DND-41 (cell line): ENCODE measurements at regions not wholly inside any gene's neighbourhood (a gene's known extent, or its start where the extent isn't known, plus 50 kb on each side); places are given as distances from the start of the nearest gene placed in this dataset.

ENCODE experiments used
- ATAC-seq: fragments of 200-7000 bp; cut with Tn5 transposase; 3 replicates; pipeline ENCODE4 v1.9.1; 2021; ENCODE audit warnings: low read depth; ENCODE audit not compliant: insufficient read depth
- DNase-seq: peaks from one replicate; pipeline ENCODE4 v3.0.0-alpha.2; 2020
- H2AFZ ChIP-seq: 2 replicates; pipeline ENCODE4 v1.6.0; 2012; ENCODE audit warnings: low read depth, low read length
- H3K27ac ChIP-seq: 2 replicates; pipeline ENCODE4 v1.5.1; 2012; ENCODE audit warnings: low read length, inconsistent platforms
- H3K27me3 ChIP-seq: fragments of 200-600 bp; sonication (generic); 2 replicates; pipeline ENCODE4 v1.6.0; 2012; ENCODE audit warnings: low read length, mild to moderate bottlenecking, inconsistent platforms; ENCODE audit not compliant: insufficient read depth, poor library complexity
- H3K36me3 ChIP-seq: 2 replicates; pipeline ENCODE4 v1.5.1; 2012; ENCODE audit warnings: low read length, inconsistent platforms; ENCODE audit not compliant: insufficient read depth
- H3K4me1 ChIP-seq: 2 replicates; pipeline ENCODE4 v1.5.1; 2012; ENCODE audit warnings: mild to moderate bottlenecking, low read length; ENCODE audit not compliant: insufficient read depth
- H3K4me2 ChIP-seq: 2 replicates; pipeline ENCODE4 v1.6.0; 2012; ENCODE audit warnings: mild to moderate bottlenecking, moderate library complexity, low read length, inconsistent platforms; ENCODE audit not compliant: insufficient read depth
- H3K4me3 ChIP-seq, 2 experiments: fragments of 200-600 bp in 1 of 2; shearing (Covaris generic) in 1 of 2; 2 replicates each; pipeline ENCODE4 v1.5.1; 2012 to 2016; ENCODE audit warnings: inconsistent platforms in 2 of 2, low read length in 2 of 2, mild to moderate bottlenecking in 2 of 2, low read depth in 1 of 2, moderate library complexity in 1 of 2
- H3K79me2 ChIP-seq: 2 replicates; pipeline ENCODE4 v1.6.0; 2012; ENCODE audit warnings: low read length, inconsistent platforms; ENCODE audit not compliant: insufficient read depth
- H3K9ac ChIP-seq: 2 replicates; pipeline ENCODE4 v1.6.0; 2012; ENCODE audit warnings: low read depth, mild to moderate bottlenecking, inconsistent platforms, low read length, moderate library complexity
- H3K9me3 ChIP-seq: 2 replicates; pipeline ENCODE4 v1.5.1; 2012; ENCODE audit warnings: low read length, moderate library complexity, mild to moderate bottlenecking, inconsistent platforms; ENCODE audit not compliant: insufficient read depth, severe bottlenecking
- H4K20me1 ChIP-seq: 2 replicates; pipeline ENCODE4 v1.6.0; 2012; ENCODE audit warnings: low read length; ENCODE audit not compliant: insufficient read depth
- EZH2 ChIP-seq: IDR thresholded peaks from 3 replicates; pipeline ENCODE4 v1.6.1; 2012; ENCODE audit warnings: borderline replicate concordance, low read depth, mild to moderate bottlenecking, moderate library complexity, low read length, inconsistent platforms; ENCODE audit not compliant: severe bottlenecking
- TF ChIP-seq, protein P1 (sequence below): IDR thresholded peaks from 2 replicates; pipeline ENCODE4 v1.5.1; 2012; ENCODE audit warnings: borderline replicate concordance, low read length, moderate library complexity, mild to moderate bottlenecking; ENCODE audit not compliant: poor library complexity, severe bottlenecking; ENCODE audit errors: extremely low read depth

DNA sequence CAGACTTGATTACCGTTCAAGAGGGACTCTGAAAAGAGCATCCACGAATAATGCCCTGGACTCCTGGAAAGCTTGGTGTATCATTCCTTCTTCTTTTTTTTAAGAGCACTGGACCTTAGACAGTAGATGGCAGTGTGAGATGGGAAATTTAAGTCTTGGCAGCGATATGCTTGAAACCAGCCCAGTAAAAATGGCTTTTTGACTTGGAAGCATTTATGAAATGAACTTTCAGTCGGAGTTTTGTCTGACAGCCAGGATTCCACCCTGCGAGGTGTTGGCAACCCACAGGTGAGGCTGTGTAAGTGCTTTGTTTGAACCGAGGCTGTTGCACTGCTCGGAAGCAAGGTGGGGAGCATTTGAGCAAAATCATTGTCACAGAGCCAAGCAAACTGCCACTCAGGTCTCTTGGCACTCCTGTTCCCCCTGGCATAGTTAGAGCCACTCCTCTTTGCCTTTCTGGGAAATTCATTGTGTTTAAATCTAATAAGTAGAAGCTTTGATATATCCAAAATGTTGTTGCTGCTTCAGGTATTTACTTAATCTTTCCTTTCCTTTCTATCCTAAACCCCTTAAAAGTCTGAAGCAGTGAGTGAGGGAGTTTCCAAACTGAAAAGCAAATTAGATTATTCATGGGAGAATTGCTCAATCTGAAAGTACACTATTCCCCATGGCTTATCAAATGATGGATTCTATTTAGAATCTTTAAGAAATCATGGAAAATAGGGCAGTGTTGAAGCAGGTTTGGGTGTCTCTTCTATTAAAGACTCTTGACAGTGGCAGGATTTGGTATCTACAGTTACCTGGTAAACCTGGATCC is 272.8 kb upstream of the SLC35B3 start:
- Histone ChIP-seq H3K4me2 (no peak overlapping the region), H2AFZ (no peak overlapping the region), H3K79me2 (no peaks in the 10 kb centered on the region), H3K4me1 (no peaks in the 10 kb centered on the region), H3K9me3 (no peaks in the 10 kb centered on the region), H3K36me3 (no peaks in the 10 kb centered on the region), H3K27me3 (no peaks in the 10 kb centered on the region), H3K9ac (no peak overlapping the region), H3K4me3 (no peak overlapping the region), H3K27ac (no peak overlapping the region), H4K20me1 (no peaks in the 10 kb centered on the region)
- DNase-seq: no peak
- TF ChIP-seq, protein P1, sequence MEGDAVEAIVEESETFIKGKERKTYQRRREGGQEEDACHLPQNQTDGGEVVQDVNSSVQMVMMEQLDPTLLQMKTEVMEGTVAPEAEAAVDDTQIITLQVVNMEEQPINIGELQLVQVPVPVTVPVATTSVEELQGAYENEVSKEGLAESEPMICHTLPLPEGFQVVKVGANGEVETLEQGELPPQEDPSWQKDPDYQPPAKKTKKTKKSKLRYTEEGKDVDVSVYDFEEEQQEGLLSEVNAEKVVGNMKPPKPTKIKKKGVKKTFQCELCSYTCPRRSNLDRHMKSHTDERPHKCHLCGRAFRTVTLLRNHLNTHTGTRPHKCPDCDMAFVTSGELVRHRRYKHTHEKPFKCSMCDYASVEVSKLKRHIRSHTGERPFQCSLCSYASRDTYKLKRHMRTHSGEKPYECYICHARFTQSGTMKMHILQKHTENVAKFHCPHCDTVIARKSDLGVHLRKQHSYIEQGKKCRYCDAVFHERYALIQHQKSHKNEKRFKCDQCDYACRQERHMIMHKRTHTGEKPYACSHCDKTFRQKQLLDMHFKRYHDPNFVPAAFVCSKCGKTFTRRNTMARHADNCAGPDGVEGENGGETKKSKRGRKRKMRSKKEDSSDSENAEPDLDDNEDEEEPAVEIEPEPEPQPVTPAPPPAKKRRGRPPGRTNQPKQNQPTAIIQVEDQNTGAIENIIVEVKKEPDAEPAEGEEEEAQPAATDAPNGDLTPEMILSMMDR: peak; percentile 27
- no peak for TF ChIP-seq EZH2
- ATAC-seq: no peak

DNA sequence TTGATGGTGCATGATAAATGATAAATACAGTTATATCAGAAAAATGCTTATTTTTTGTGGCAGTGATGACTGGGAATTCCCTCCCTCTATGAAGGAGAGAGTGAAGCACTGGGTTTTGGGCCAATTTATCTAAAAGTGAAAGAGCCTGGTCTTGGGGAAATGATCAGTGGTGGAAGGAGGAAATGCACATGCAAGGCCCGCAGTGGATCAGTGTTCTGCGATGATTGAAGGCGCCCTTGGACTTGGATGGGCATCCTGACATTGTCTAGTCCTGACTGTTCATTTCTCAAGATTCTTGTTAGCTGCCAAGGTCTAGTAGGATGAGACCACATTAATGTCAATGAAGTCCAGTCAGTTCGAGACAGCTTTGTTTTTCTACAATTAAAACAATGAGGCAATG is 272.0 kb upstream of the SLC35B3 start:
- Histone ChIP-seq H3K36me3 (no peaks in the 10 kb centered on the region), H3K79me2 (no peaks in the 10 kb centered on the region), H3K4me1 (no peaks in the 10 kb centered on the region), H2AFZ (no peak overlapping the region), H4K20me1 (no peaks in the 10 kb centered on the region), H3K9me3 (no peaks in the 10 kb centered on the region), H3K27me3 (no peaks in the 10 kb centered on the region), H3K27ac (no peak overlapping the region), H3K4me3 (no peak overlapping the region), H3K4me2 (no peak overlapping the region), H3K9ac (no peak overlapping the region)
- DNase-seq (no peak), ATAC-seq (no peak)
- TF ChIP-seq, protein P1: no peak
- TF ChIP-seq EZH2: no peak

DNA sequence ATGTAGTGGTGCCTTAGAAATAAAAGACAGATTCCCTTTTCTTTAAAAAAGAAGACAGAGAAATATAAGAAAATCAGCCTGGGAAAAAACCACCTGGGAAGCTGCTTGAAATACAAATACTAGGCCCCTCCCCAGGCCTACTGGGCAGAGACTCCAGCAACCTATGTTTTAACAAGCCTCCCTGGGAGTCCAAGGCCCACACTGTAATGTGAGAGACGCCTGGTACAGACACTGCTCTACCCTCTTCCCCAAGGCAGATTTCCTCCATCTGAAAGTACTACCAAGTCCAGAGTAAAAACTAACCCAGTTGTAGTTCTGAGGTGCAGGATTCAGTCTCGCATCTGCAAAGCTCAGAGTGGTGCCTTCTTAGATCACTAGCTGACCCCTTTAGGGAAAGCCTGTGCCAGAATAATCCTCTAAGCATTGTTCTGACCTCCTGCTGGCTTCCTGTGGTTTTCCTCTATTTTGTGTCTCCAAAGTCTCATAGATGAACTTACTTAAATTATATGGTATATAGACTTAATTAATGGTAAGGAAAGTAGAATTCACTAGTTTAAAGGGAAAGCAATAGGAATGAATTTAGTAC is 270.2 kb upstream of the SLC35B3 start:
- H3K27me3 ChIP-seq: no peaks in the 10 kb centered on the region
- no peaks in the 10 kb centered on the region for H3K79me2 ChIP-seq
- no peaks in the 10 kb centered on the region for H4K20me1 ChIP-seq
- H3K4me3 ChIP-seq: no peak overlapping the region
- H3K4me1 ChIP-seq: no peaks in the 10 kb centered on the region
- no peaks in the 10 kb centered on the region for H3K36me3 ChIP-seq
- H3K4me2 ChIP-seq: no peak overlapping the region
- TF ChIP-seq, protein P1: no peak
- no peak for TF ChIP-seq EZH2
- no peaks in the 10 kb centered on the region for H3K9me3 ChIP-seq
- no peak for ATAC-seq
- H3K27ac ChIP-seq: no peak overlapping the region
- H3K9ac ChIP-seq: no peak overlapping the region
- no peak overlapping the region for H2AFZ ChIP-seq
- no peak for DNase-seq
